ENCODE measurements at regions not wholly inside any gene's neighbourhood (a gene's known extent, or its start where the extent isn't known, plus 50 kb on each side); places are given as distances from the start of the nearest gene placed in this dataset.

- TF ChIP-seq, protein P1, sequence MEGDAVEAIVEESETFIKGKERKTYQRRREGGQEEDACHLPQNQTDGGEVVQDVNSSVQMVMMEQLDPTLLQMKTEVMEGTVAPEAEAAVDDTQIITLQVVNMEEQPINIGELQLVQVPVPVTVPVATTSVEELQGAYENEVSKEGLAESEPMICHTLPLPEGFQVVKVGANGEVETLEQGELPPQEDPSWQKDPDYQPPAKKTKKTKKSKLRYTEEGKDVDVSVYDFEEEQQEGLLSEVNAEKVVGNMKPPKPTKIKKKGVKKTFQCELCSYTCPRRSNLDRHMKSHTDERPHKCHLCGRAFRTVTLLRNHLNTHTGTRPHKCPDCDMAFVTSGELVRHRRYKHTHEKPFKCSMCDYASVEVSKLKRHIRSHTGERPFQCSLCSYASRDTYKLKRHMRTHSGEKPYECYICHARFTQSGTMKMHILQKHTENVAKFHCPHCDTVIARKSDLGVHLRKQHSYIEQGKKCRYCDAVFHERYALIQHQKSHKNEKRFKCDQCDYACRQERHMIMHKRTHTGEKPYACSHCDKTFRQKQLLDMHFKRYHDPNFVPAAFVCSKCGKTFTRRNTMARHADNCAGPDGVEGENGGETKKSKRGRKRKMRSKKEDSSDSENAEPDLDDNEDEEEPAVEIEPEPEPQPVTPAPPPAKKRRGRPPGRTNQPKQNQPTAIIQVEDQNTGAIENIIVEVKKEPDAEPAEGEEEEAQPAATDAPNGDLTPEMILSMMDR (conservative IDR thresholded peaks at IDR 0.05; ENCODE audit: low read depth, low read length) = no peak
- no peak for TF ChIP-seq RAD21 (IDR thresholded peaks at IDR 0.05; ENCODE audit: low read length)
- TF ChIP-seq POLR2A (IDR thresholded peaks at IDR 0.05; ENCODE audit: low read depth, low read length) = no peak
- TF ChIP-seq CEBPB (IDR thresholded peaks at IDR 0.05; ENCODE audit: low read depth, low read length) = no peak
Observed at GRCh38 chr7:118662266-118662665, 437.8 kb downstream of the ANKRD7 start.

All from IMR-90 (cell line).